ENCODE measurements at regions not wholly inside any gene's neighbourhood (a gene's known extent, or its start where the extent isn't known, plus 50 kb on each side); places are given as distances from the start of the nearest gene placed in this dataset.

DNA sequence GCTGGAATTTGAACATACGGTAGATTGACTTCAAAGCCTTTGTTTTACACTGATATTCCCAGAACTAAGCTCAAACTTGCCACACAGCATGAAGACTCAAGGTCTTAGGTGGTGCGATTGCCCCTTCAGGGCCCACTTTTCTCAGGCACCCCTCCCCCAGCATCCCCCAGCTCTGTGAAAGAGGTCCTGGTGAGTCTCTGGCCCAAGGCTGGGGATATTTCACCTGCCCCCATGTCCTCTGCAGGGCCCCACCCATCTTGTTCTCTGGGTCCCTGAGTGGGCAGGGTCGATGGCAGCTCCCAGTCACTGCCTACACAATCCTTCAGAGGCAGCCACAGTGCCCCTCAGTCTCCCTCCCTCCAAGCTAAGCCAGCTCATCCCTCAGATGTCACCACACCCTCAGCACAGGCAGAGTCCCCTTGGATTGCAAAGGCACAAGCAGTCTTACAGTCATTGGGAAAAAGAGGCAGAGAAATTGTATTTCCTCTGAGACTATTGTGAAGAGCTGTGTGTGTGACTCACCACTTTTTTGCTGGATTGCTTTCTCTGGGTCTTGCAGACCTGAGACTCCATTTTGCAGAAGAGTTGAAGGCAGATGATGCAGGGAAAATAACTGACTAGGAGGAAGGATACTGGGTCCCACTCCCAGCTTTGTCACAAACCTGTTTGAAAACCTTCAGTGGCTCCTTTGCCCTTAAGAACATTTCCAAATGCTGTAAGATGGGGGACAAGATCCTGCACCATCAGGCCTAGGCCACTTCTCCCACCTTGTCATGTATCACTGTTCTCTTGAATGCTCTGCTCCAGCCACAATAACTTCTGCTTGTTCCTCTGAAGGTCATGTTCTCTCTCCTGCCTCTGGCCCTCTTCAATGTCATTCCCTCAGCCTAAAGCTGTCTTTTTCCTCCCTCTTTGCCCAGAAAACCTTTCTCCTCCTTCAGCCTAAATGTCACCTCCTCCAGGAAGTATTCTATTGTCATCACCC lies 119.1 kb upstream of the GRIK3 start:
- TF ChIP-seq, protein P1, sequence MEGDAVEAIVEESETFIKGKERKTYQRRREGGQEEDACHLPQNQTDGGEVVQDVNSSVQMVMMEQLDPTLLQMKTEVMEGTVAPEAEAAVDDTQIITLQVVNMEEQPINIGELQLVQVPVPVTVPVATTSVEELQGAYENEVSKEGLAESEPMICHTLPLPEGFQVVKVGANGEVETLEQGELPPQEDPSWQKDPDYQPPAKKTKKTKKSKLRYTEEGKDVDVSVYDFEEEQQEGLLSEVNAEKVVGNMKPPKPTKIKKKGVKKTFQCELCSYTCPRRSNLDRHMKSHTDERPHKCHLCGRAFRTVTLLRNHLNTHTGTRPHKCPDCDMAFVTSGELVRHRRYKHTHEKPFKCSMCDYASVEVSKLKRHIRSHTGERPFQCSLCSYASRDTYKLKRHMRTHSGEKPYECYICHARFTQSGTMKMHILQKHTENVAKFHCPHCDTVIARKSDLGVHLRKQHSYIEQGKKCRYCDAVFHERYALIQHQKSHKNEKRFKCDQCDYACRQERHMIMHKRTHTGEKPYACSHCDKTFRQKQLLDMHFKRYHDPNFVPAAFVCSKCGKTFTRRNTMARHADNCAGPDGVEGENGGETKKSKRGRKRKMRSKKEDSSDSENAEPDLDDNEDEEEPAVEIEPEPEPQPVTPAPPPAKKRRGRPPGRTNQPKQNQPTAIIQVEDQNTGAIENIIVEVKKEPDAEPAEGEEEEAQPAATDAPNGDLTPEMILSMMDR (IDR thresholded peaks at IDR 0.05) = no peak
- no peak for TF ChIP-seq POLR2AphosphoS5 (IDR thresholded peaks at IDR 0.05; ENCODE audit: low read depth, low read length)
- TF ChIP-seq SIN3A (IDR thresholded peaks at IDR 0.05; ENCODE audit: borderline replicate concordance, insufficient read depth, low read depth, low read length) = no peak
- TF ChIP-seq, protein P2, sequence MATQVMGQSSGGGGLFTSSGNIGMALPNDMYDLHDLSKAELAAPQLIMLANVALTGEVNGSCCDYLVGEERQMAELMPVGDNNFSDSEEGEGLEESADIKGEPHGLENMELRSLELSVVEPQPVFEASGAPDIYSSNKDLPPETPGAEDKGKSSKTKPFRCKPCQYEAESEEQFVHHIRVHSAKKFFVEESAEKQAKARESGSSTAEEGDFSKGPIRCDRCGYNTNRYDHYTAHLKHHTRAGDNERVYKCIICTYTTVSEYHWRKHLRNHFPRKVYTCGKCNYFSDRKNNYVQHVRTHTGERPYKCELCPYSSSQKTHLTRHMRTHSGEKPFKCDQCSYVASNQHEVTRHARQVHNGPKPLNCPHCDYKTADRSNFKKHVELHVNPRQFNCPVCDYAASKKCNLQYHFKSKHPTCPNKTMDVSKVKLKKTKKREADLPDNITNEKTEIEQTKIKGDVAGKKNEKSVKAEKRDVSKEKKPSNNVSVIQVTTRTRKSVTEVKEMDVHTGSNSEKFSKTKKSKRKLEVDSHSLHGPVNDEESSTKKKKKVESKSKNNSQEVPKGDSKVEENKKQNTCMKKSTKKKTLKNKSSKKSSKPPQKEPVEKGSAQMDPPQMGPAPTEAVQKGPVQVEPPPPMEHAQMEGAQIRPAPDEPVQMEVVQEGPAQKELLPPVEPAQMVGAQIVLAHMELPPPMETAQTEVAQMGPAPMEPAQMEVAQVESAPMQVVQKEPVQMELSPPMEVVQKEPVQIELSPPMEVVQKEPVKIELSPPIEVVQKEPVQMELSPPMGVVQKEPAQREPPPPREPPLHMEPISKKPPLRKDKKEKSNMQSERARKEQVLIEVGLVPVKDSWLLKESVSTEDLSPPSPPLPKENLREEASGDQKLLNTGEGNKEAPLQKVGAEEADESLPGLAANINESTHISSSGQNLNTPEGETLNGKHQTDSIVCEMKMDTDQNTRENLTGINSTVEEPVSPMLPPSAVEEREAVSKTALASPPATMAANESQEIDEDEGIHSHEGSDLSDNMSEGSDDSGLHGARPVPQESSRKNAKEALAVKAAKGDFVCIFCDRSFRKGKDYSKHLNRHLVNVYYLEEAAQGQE (IDR thresholded peaks at IDR 0.05; ENCODE audit: insufficient read depth in 1 of 2, low read depth in 2 of 2, low read length in 1 of 2) = no peak
